VCaP (cell line): ENCODE measurements at regions not wholly inside any gene's neighbourhood (a gene's known extent, or its start where the extent isn't known, plus 50 kb on each side); places are given as distances from the start of the nearest gene placed in this dataset.

ENCODE experiments used
- H3K27ac ChIP-seq: fragments of 450-650 bp; 2 replicates; pipeline ENCODE4 v1.5.1; 2017
- TF ChIP-seq, protein P1 (sequence below): fragments of 450-650 bp; conservative IDR thresholded peaks from 2 replicates; pipeline ENCODE4 v1.5.1; 2017; ENCODE audit warnings: mild to moderate bottlenecking, moderate library complexity

- no peak overlapping the region for H3K27ac ChIP-seq
Observed at GRCh38 chr4:23741681-23742191, 148.1 kb downstream of the PPARGC1A start.

GRCh38 chr4:23737571-23737970 lies 152.3 kb downstream of the PPARGC1A start:
- TF ChIP-seq, protein P1, sequence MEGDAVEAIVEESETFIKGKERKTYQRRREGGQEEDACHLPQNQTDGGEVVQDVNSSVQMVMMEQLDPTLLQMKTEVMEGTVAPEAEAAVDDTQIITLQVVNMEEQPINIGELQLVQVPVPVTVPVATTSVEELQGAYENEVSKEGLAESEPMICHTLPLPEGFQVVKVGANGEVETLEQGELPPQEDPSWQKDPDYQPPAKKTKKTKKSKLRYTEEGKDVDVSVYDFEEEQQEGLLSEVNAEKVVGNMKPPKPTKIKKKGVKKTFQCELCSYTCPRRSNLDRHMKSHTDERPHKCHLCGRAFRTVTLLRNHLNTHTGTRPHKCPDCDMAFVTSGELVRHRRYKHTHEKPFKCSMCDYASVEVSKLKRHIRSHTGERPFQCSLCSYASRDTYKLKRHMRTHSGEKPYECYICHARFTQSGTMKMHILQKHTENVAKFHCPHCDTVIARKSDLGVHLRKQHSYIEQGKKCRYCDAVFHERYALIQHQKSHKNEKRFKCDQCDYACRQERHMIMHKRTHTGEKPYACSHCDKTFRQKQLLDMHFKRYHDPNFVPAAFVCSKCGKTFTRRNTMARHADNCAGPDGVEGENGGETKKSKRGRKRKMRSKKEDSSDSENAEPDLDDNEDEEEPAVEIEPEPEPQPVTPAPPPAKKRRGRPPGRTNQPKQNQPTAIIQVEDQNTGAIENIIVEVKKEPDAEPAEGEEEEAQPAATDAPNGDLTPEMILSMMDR, result no peak
- no peak overlapping the region for H3K27ac ChIP-seq

More at GRCh38 chr4:23741681-23742191, 148.1 kb downstream of the PPARGC1A start:
- TF ChIP-seq, protein P1, result no peak

GRCh38 chr4:23736466-23736865 lies 153.4 kb downstream of the PPARGC1A start:
- TF ChIP-seq, protein P1, result no peak
- H3K27ac ChIP-seq, result no peak overlapping the region

DNA sequence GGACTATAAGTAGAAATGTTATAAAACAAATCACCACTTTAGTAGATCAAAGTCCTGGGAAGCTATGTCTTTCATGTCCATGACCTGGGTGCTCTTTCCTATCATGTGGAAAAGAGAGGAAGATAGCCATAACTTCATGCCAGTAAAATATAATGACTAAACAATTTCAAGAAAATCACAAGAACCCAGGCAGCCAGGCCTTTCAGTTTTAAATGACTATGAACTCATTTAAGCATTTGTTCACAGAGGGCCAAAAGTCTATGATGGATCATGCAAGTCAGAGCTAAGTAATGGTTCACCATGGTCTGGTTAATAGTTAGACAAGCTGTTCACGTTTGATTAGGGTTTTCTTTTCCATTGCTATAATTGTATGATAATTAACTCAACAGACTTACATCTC lies 155.8 kb downstream of the PPARGC1A start:
- TF ChIP-seq, protein P1, result no peak
- H3K27ac ChIP-seq, result no peak overlapping the region

DNA sequence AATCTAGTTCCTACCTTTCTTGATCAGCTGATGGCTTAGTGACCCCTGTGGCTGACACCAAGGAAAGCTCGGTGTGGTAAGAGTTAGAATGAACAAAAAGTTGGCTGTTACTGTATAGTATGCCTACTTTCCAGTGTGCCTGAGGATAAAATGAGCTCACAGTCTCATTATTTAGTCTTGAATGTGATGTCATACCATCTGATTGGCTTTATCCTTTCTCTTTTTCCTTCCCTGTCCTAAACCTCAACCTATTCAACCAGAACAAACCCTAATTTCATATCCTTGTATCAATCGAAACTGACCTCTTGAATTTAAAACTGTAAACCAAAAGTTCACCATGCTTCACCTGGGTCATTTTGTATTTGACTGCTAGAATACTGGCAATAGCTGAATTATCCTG lies 156.4 kb downstream of the PPARGC1A start:
- TF ChIP-seq, protein P1, result no peak
- H3K27ac ChIP-seq, result no peak overlapping the region

- H3K27ac ChIP-seq, result no peak overlapping the region
- TF ChIP-seq, protein P1, result no peak
Observed at GRCh38 chr4:23730998-23731397, 158.8 kb downstream of the PPARGC1A start.

- H3K27ac ChIP-seq, result no peak overlapping the region
- TF ChIP-seq, protein P1, result no peak
Observed at GRCh38 chr4:23728971-23729370, 160.9 kb downstream of the PPARGC1A start.
